Neural cell (in vitro differentiated cells): ENCODE measurements at regions not wholly inside any gene's neighbourhood (a gene's known extent, or its start where the extent isn't known, plus 50 kb on each side); places are given as distances from the start of the nearest gene placed in this dataset.

Source experiments
- H2AFZ ChIP-seq: fragments of 200-600, 300-800 bp; sonication (generic), shearing (Covaris generic); 2 replicates; pipeline ENCODE4 v1.6.0; 2014; ENCODE audit warnings: low read depth, mild to moderate bottlenecking, antibody characterized with exemption, low read length, moderate library complexity
- H3F3A ChIP-seq: fragments of 200-600 bp; shearing (Covaris generic); 2 replicates; pipeline ENCODE4 v1.6.1; 2016; ENCODE audit warnings: mild to moderate bottlenecking, moderate library complexity, mixed read lengths, antibody characterized with exemption, low read length; ENCODE audit not compliant: insufficient read depth, poor library complexity, severe bottlenecking
- H3K27ac ChIP-seq: fragments of 200-600, 300-800 bp; sonication (generic), shearing (Covaris generic); 2 replicates; pipeline ENCODE4 v1.5.1; 2014; ENCODE audit warnings: mild to moderate bottlenecking, low read length, moderate library complexity
- H3K27me3 ChIP-seq: fragments of 300-800, 200-600 bp; sonication (generic), shearing (Covaris generic); 2 replicates; pipeline ENCODE4 v1.6.0; 2014; ENCODE audit warnings: mild to moderate bottlenecking, low read depth, low read length, moderate library complexity; ENCODE audit not compliant: insufficient read depth
- H3K36me3 ChIP-seq: fragments of 300-800, 200-600 bp; sonication (generic), shearing (Covaris generic); 2 replicates; pipeline ENCODE4 v1.5.1; 2014; ENCODE audit warnings: mild to moderate bottlenecking, antibody characterized with exemption, low read length, moderate library complexity; ENCODE audit not compliant: insufficient read depth
- H3K4me2 ChIP-seq: fragments of 300-800, 200-600 bp; sonication (generic), shearing (Covaris generic); 2 replicates; pipeline ENCODE4 v1.6.0; 2014; ENCODE audit warnings: mild to moderate bottlenecking, low read length
- H3K4me3 ChIP-seq: fragments of 300-800, 200-600 bp; sonication (generic), shearing (Covaris generic); 2 replicates; pipeline ENCODE4 v1.5.1; 2014; ENCODE audit warnings: mild to moderate bottlenecking, low read length, moderate library complexity
- H3K79me2 ChIP-seq: fragments of 200-600 bp; shearing (Covaris generic); replicated peaks from 2 replicates; pipeline ENCODE4 v1.6.0; 2014; ENCODE audit warnings: mild to moderate bottlenecking, low read length, moderate library complexity; ENCODE audit not compliant: insufficient read depth
- H3K9ac ChIP-seq: fragments of 300-800, 200-600 bp; sonication (generic), shearing (Covaris generic); 2 replicates; pipeline ENCODE4 v1.6.1; 2016; ENCODE audit warnings: mild to moderate bottlenecking, low read length, mixed read lengths
- H3K9me2 ChIP-seq: fragments of 200-600 bp; shearing (Covaris generic); 2 replicates; pipeline ENCODE4 v1.6.1; 2016; ENCODE audit warnings: mild to moderate bottlenecking, low read length, mixed read lengths; ENCODE audit not compliant: insufficient read depth
- H3K9me3 ChIP-seq: fragments of 200-600, 300-800 bp; sonication (generic), shearing (Covaris generic); 2 replicates; pipeline ENCODE4 v1.6.1; 2016; ENCODE audit warnings: mild to moderate bottlenecking, mixed run types, low read length, moderate library complexity, mixed read lengths
- H4K20me1 ChIP-seq: fragments of 200-600 bp; shearing (Covaris generic); 2 replicates; pipeline ENCODE4 v1.6.1; 2016; ENCODE audit warnings: mild to moderate bottlenecking, mixed run types; ENCODE audit not compliant: insufficient read depth
- EP300 ChIP-seq: fragments of 450-650 bp; conservative IDR thresholded peaks from 2 replicates; pipeline ENCODE4 v1.6.1; 2014; ENCODE audit warnings: antibody characterized with exemption, mild to moderate bottlenecking, moderate library complexity; ENCODE audit not compliant: poor library complexity, severe bottlenecking
- EZH2 ChIP-seq: fragments of 200-600, 300-800 bp; shearing (Covaris generic), sonication (generic); IDR thresholded peaks from 2 replicates; pipeline ENCODE4 v1.6.1; 2014; ENCODE audit warnings: antibody characterized with exemption, low read length, borderline replicate concordance, mild to moderate bottlenecking; ENCODE audit not compliant: insufficient read depth, poor library complexity, severe bottlenecking
- MXI1 ChIP-seq: fragments of 450-650 bp; conservative IDR thresholded peaks from 2 replicates; pipeline ENCODE4 v1.6.1; 2014; ENCODE audit warnings: antibody characterized with exemption, mild to moderate bottlenecking; ENCODE audit not compliant: poor library complexity, severe bottlenecking
- POLR2AphosphoS5 ChIP-seq: IDR thresholded peaks from 2 replicates; pipeline ENCODE4 v1.6.1; 2012
- RAD21 ChIP-seq: fragments of 450-650 bp; conservative IDR thresholded peaks from 2 replicates; pipeline ENCODE4 v1.6.1; 2014; ENCODE audit warnings: antibody characterized with exemption, mild to moderate bottlenecking, moderate library complexity
- SMC3 ChIP-seq: fragments of 450-650 bp; conservative IDR thresholded peaks from 2 replicates; pipeline ENCODE4 v1.6.1; 2014; ENCODE audit warnings: antibody characterized with exemption, mild to moderate bottlenecking, moderate library complexity; ENCODE audit not compliant: poor library complexity
- TAF1 ChIP-seq: IDR thresholded peaks from 2 replicates; pipeline ENCODE4 v1.6.1; 2012; ENCODE audit warnings: low read depth
- TF ChIP-seq, protein P1 (sequence below): fragments of 450-650 bp; IDR thresholded peaks from 2 replicates; pipeline ENCODE4 v1.5.1; 2014; ENCODE audit warnings: antibody characterized with exemption, mild to moderate bottlenecking, moderate library complexity; ENCODE audit not compliant: poor library complexity, severe bottlenecking
- TF ChIP-seq, protein P2 (sequence below): IDR thresholded peaks from 2 replicates; pipeline ENCODE4 v1.6.1; 2012; ENCODE audit warnings: borderline replicate concordance

DNA sequence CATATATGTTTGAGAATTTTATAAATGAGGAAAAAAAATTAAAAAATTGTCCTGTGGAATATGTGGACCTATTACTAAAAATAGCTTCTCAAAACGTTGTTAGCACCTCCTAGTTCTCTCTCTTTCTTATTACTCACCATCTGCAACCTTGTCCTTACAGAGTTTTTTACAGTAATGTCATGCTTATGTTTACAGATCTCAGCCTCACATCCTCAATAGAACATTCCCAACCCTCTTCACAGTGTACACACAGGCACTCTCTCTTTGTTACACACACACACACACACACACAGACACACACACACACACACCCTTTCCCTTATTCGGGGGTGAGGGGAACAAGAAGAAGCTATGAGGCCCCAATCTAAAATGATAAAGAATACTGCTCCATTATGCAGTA, 197.7 kb downstream of the SLITRK6 start:
- H3K9ac ChIP-seq = no peak overlapping the region
- TF ChIP-seq EP300 (no peak), RAD21 (no peak), SMC3 (no peak), POLR2AphosphoS5 (no peak), MXI1 (no peak), EZH2 (no peak), TAF1 (no peak)
- TF ChIP-seq, protein P1, sequence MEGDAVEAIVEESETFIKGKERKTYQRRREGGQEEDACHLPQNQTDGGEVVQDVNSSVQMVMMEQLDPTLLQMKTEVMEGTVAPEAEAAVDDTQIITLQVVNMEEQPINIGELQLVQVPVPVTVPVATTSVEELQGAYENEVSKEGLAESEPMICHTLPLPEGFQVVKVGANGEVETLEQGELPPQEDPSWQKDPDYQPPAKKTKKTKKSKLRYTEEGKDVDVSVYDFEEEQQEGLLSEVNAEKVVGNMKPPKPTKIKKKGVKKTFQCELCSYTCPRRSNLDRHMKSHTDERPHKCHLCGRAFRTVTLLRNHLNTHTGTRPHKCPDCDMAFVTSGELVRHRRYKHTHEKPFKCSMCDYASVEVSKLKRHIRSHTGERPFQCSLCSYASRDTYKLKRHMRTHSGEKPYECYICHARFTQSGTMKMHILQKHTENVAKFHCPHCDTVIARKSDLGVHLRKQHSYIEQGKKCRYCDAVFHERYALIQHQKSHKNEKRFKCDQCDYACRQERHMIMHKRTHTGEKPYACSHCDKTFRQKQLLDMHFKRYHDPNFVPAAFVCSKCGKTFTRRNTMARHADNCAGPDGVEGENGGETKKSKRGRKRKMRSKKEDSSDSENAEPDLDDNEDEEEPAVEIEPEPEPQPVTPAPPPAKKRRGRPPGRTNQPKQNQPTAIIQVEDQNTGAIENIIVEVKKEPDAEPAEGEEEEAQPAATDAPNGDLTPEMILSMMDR = no peak
- TF ChIP-seq, protein P2, sequence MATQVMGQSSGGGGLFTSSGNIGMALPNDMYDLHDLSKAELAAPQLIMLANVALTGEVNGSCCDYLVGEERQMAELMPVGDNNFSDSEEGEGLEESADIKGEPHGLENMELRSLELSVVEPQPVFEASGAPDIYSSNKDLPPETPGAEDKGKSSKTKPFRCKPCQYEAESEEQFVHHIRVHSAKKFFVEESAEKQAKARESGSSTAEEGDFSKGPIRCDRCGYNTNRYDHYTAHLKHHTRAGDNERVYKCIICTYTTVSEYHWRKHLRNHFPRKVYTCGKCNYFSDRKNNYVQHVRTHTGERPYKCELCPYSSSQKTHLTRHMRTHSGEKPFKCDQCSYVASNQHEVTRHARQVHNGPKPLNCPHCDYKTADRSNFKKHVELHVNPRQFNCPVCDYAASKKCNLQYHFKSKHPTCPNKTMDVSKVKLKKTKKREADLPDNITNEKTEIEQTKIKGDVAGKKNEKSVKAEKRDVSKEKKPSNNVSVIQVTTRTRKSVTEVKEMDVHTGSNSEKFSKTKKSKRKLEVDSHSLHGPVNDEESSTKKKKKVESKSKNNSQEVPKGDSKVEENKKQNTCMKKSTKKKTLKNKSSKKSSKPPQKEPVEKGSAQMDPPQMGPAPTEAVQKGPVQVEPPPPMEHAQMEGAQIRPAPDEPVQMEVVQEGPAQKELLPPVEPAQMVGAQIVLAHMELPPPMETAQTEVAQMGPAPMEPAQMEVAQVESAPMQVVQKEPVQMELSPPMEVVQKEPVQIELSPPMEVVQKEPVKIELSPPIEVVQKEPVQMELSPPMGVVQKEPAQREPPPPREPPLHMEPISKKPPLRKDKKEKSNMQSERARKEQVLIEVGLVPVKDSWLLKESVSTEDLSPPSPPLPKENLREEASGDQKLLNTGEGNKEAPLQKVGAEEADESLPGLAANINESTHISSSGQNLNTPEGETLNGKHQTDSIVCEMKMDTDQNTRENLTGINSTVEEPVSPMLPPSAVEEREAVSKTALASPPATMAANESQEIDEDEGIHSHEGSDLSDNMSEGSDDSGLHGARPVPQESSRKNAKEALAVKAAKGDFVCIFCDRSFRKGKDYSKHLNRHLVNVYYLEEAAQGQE = no peak
- no peak overlapping the region for H3K4me3 ChIP-seq
- no peak overlapping the region for H3K4me2 ChIP-seq
- no peaks in the 10 kb centered on the region for H4K20me1 ChIP-seq
- no peaks in the 10 kb centered on the region for H3K9me2 ChIP-seq
- no peak overlapping the region for H3K27ac ChIP-seq
- no peaks in the 10 kb centered on the region for H3K9me3 ChIP-seq
- H3F3A ChIP-seq = no peaks in the 10 kb centered on the region
- H3K27me3 ChIP-seq = no peaks in the 10 kb centered on the region
- no peaks in the 10 kb centered on the region for H3K36me3 ChIP-seq
- no peaks in the 10 kb centered on the region for H3K79me2 ChIP-seq
- H2AFZ ChIP-seq = no peak overlapping the region

DNA sequence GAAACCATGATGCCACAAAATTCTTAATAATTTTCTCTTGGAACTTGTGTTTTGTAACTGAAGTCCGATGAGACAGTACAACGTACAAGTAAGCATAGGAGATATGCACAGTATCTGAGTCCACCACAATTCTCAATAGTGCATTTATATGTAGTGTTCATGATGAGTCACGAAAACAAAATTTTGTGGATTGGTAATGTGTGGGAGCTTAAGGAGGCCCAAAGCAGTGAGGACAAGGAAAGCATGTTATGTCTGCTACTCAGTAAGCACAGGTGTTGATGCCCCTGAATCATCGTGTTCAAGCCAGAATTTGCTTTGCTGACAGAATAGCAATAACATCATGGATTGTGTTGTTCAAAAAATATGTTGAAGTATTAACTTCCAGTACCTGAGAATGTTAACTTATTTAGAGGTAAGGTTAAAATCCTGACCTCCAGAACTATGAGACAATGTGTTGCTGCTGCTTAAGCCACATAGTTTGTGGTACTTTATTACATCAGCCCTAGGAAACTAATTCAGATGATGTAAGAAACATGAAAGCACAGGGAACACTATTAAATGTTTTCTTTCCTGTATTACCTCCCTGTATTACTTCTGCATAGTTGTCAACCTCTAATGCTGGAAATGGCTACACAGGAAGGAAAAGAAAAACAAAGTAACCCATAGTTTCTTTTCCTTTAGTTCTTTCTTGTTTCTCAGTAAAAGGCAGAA, 201.3 kb downstream of the SLITRK6 start:
- Histone ChIP-seq H4K20me1 (no peaks in the 10 kb centered on the region), H3K4me2 (no peak overlapping the region), H3K79me2 (no peaks in the 10 kb centered on the region), H3K9me3 (no peaks in the 10 kb centered on the region), H3K27ac (no peak overlapping the region), H2AFZ (no peak overlapping the region), H3F3A (no peaks in the 10 kb centered on the region), H3K4me3 (no peak overlapping the region), H3K9ac (no peak overlapping the region), H3K9me2 (no peaks in the 10 kb centered on the region), H3K36me3 (no peaks in the 10 kb centered on the region), H3K27me3 (no peaks in the 10 kb centered on the region)
- no peak for TF ChIP-seq POLR2AphosphoS5

DNA sequence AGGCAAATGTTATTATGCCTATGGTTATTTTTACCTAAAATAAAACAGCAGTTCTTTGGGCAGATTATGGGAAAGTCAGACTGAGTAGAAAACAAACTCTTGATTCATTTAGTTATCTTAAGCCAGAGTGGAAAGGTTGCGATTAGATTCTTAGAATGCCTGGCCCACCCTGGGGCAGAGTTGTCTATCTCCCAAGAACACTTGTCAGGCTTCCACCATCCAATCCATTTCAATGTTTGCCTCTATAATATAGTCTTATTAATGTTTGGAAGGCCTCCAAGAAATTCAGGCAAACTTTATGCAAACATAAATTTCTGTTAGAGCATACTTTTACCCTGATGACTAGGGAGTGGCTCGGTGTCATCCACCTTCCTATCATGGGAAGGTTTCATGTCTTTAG, 207.0 kb downstream of the SLITRK6 start:
- no peaks in the 10 kb centered on the region for H3K9me3 ChIP-seq
- no peak overlapping the region for H3K27ac ChIP-seq
- no peaks in the 10 kb centered on the region for H3K9me2 ChIP-seq
- no peak overlapping the region for H3K4me3 ChIP-seq
- no peaks in the 10 kb centered on the region for H4K20me1 ChIP-seq
- H3K9ac ChIP-seq = no peak overlapping the region
- no peak for TF ChIP-seq TAF1
- no peak for TF ChIP-seq EP300
- TF ChIP-seq SMC3 = no peak
- TF ChIP-seq EZH2 = no peak
- TF ChIP-seq POLR2AphosphoS5 = no peak
- TF ChIP-seq, protein P2 = no peak
- TF ChIP-seq MXI1 = no peak
- TF ChIP-seq, protein P1 = no peak
- TF ChIP-seq RAD21 = no peak
- H3K4me2 ChIP-seq = no peak overlapping the region
- H3K79me2 ChIP-seq = no peaks in the 10 kb centered on the region
- no peaks in the 10 kb centered on the region for H3K27me3 ChIP-seq
- no peaks in the 10 kb centered on the region for H3K36me3 ChIP-seq
- H3F3A ChIP-seq = no peaks in the 10 kb centered on the region
- H2AFZ ChIP-seq = no peak overlapping the region
